ENCODE measurements at regions not wholly inside any gene's neighbourhood (a gene's known extent, or its start where the extent isn't known, plus 50 kb on each side); places are given as distances from the start of the nearest gene placed in this dataset.

- DNase-seq: no peak
Observed at GRCh38 chr12:89946518-89947135, 238.0 kb upstream of the ATP2B1 start.

- DNase-seq: no peak
Observed at GRCh38 chr12:89945123-89945522, 236.5 kb upstream of the ATP2B1 start.

GRCh38 chr12:89943463-89943862, 234.8 kb upstream of the ATP2B1 start:
- DNase-seq: no peak

GRCh38 chr12:89941436-89941835, 232.8 kb upstream of the ATP2B1 start:
- DNase-seq: no peak

- no peak for DNase-seq
Observed at GRCh38 chr12:89939522-89940215, 231.0 kb upstream of the ATP2B1 start.

GRCh38 chr12:89936631-89937030, 228.0 kb upstream of the ATP2B1 start:
- DNase-seq: no peak

GRCh38 chr12:89935850-89936249, 227.2 kb upstream of the ATP2B1 start:
- DNase-seq: no peak

GRCh38 chr12:89933911-89934310, 225.3 kb upstream of the ATP2B1 start:
- DNase-seq: no peak

- DNase-seq: no peak
Observed at GRCh38 chr12:89932954-89933353, 224.3 kb upstream of the ATP2B1 start.

- no peak for DNase-seq
Observed at GRCh38 chr12:89928467-89928866, 219.8 kb upstream of the ATP2B1 start.

GRCh38 chr12:89927226-89927698, 218.6 kb upstream of the ATP2B1 start:
- no peak for DNase-seq

- no peak for DNase-seq
Observed at GRCh38 chr12:89924191-89924590, 215.6 kb upstream of the ATP2B1 start.

- no peak for DNase-seq
Observed at GRCh38 chr12:89923091-89923490, 214.5 kb upstream of the ATP2B1 start.

- DNase-seq: no peak
Observed at GRCh38 chr12:89920866-89921265, 212.2 kb upstream of the ATP2B1 start.

GRCh38 chr12:89919241-89919906, 210.7 kb upstream of the ATP2B1 start:
- no peak for DNase-seq

GRCh38 chr12:89918172-89918846, 209.7 kb upstream of the ATP2B1 start:
- DNase-seq: no peak

- DNase-seq: no peak
Observed at GRCh38 chr12:89909753-89910152, 201.1 kb upstream of the ATP2B1 start.

- DNase-seq: no peak
Observed at GRCh38 chr12:89907659-89908058, 199.0 kb upstream of the ATP2B1 start.

GRCh38 chr12:89906824-89907223, 198.2 kb upstream of the ATP2B1 start:
- no peak for DNase-seq

- no peak for DNase-seq
Observed at GRCh38 chr12:89906178-89906577, 197.5 kb upstream of the ATP2B1 start.

GRCh38 chr12:89901906-89902642, 193.4 kb upstream of the ATP2B1 start:
- no peak for DNase-seq

GRCh38 chr12:89901319-89901718, 192.7 kb upstream of the ATP2B1 start:
- no peak for DNase-seq

GRCh38 chr12:89899651-89900050, 191.0 kb upstream of the ATP2B1 start:
- peak; percentile 38 for DNase-seq

All from NCI-H524 treated with DMSO at 0.1 percent for 48 hours (cell line).